ENCODE measurements at regions not wholly inside any gene's neighbourhood (a gene's known extent, or its start where the extent isn't known, plus 50 kb on each side); places are given as distances from the start of the nearest gene placed in this dataset.
A peak's percentile ranks its signal among the peaks of the same experiment; 100 is the strongest.

DNA sequence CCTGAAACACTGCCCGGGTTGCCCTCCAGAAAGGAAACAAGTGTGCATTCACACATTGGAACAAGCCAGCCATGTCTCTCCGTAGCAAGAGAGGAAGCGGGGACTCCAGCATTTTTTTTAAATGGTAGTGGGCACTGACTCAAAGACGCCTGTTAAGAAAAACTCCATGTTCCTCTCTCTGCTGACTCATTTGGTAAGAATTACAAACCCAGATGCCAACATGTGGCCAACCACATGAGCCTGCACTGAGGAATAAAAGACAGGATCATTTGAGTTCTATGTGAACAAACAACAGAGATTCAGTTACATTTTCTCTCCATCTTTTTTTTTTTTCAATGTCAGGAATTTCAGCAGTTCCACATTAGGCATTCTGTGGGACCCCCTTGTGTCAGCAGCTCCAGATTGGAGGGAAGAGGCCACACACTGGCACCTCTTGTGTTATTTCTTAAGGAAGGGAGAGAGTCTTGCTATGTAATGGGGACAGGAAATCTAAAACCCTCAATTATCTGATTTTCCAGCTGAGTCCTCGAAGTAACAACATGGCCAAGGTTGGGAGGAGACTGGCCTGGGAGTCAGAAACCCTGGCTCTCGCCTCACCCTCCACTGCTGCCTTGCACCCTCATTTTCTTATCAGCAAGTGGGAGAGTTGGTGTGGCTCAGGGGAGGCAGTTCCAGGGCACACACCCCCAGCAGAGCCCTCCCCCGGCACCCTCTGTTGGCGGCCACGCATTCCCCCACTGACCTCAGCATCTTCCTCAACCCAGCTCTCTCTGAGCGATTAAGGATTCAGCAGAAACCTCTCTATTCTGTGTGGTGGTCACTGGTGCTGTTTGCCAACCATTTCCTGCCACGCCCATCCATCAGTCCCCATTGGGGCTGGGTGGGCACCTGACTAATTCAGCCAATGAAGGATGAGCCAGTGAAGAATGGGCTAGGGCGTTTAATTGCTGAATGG, 173.0 kb downstream of the FOXL1 start:
- DNase-seq, result no peak

GRCh38 chr16:86752582-86753175, 174.3 kb downstream of the FOXL1 start:
- no peak for DNase-seq

GRCh38 chr16:86753399-86753798, 175.1 kb downstream of the FOXL1 start:
- no peak for DNase-seq

DNA sequence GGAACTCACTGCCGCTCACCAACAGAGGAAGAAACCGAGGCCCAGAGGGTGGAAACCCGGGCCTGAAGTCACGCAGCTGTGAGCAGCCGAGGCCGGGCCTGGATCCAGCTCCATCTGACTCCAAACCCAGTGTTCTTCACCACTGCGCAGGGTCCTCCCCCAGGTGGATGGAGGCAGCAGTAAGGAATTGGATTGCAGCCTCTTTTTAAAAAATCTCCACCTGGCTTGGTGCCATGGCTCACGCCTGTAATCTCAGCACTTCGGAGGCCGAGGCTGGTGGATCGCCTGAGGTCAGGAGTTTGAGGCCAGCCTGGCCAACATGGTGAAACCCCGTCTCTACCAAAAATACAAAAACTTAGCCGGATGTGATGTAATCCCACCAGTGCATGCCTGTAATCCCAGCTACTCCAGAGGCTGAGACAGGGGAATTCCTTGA, 177.2 kb downstream of the FOXL1 start:
- no peak for DNase-seq

GRCh38 chr16:86756882-86757703, 178.7 kb downstream of the FOXL1 start:
- no peak for DNase-seq

DNA sequence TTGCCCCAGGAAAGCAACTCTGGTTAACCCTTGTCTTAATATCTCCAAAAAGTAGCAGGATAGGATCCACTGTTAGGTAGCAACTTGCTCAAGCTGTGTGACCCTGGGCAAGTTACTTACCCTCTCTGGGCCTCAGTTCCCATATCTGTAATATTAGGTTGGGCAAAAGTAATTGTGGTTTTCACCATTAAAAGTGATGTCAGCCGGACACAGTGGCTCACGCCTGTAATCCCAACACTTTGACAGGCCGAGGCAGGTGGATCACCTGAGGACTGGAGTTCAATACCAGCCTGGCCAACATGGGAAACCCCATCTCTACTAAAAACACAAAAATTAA, 179.3 kb downstream of the FOXL1 start:
- no peak for DNase-seq

DNA sequence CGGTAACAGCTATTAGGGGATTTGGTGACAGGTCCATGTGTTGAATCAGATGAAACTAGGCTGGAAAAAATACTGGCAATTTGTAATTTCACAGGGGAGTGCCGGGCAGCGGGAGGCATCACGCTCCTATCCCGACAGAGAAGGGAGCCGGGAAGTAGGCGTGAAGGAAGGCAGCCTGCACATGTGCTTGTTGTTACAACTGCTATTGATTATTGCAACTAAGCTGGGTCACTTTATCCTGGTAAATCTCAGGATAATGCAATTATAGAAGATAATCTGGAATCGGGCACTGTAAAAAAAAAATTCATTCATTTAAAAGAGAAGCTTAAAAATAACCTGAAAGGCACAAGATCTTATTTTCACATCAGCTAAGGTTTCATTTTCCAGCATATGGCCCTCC, 180.6 kb downstream of the FOXL1 start:
- no peak for DNase-seq

GRCh38 chr16:86761111-86762031, 183.0 kb downstream of the FOXL1 start:
- DNase-seq, result peak; percentile 38

- no peak for DNase-seq
Observed at GRCh38 chr16:86762095-86762494, 183.7 kb downstream of the FOXL1 start.

- DNase-seq, result no peak
Observed at GRCh38 chr16:86763819-86764218, 185.5 kb downstream of the FOXL1 start.

DNA sequence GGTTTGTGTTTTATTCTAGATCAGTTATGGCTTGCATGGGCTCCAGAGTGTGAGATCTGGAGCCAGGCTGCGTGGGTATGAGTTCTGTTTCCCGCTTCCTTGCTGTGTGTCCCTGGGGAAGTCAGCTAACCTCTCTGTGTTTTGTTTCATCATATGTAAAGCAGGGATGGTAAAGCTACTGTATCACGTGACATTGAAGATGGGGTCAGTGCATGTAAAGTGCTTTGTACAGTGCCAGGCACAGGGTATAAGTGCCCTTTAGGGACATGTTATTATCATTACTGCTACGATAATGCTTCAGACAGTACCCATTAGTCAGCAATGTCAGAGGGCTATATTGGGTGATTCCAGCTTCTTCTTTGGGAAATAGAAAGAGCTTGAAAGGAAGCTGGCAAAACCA, 186.2 kb downstream of the FOXL1 start:
- no peak for DNase-seq

DNA sequence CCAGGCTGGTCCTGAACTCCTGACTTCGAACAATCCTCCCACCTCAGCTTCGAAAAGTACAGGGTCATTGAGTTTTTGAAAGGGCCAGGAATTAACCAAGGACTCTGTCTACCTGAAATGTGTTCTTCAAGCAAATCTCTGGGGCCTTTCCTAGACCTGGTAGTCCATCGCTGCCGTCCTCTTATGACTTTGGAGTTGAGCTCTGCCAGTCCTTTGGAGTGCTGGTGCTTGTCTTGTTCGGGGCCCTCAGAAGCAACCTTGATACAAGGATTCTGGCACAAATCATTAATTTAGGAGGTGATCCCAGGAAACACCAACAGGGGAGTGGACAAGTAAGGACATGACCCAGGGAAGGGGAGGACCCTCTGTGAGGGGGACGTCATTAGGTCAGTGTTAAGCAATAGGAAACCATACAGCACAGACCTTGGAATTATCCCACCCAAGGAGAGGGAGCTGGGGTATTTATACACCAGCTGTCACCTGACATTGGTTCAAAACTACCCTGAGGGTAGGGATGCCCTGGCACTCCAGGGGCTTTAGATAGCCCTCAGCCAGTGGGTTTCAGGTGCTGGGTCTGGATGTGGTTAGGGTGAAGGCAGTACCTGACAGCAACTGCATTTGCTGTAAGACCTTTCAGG, 187.2 kb downstream of the FOXL1 start:
- DNase-seq, result no peak

DNA sequence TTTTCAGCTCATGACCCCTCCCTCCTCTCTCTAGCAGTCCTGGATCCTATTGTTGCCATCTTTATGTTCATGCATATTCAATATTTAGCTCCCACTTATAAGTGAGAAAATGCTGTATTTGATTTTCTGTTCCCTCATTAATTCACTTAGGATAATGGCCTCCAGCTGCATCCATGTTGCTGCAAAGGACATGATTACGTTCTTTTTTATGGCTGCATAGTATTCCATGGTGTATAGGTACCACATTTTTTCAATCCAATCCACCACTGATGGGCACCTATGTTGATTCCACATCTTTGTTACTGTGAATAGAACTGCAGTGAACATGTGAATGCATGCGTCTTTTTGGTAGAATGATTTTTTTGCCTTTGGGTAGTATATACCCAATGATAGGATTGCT, 188.4 kb downstream of the FOXL1 start:
- DNase-seq, result no peak

- DNase-seq, result no peak
Observed at GRCh38 chr16:86768228-86768791, 190.0 kb downstream of the FOXL1 start.

DNA sequence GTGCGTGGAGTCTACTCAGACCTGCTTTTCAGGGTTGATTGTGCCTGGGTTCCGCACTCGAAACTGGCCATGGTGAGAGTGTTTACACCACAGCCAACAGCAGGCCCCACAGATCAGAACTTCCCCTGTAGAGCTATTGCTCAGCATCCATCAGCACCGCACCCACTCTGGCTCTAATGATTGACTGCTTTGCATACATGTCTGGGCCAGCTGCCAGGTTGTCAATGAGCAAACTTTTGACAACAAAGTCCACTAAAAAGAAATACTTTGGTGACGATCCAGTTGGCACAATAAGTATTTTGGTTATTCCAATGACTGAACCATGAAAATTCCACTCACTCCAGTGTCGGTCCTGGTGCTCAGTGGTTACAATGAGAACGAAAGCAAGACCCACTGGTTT, 190.7 kb downstream of the FOXL1 start:
- DNase-seq, result no peak

DNA sequence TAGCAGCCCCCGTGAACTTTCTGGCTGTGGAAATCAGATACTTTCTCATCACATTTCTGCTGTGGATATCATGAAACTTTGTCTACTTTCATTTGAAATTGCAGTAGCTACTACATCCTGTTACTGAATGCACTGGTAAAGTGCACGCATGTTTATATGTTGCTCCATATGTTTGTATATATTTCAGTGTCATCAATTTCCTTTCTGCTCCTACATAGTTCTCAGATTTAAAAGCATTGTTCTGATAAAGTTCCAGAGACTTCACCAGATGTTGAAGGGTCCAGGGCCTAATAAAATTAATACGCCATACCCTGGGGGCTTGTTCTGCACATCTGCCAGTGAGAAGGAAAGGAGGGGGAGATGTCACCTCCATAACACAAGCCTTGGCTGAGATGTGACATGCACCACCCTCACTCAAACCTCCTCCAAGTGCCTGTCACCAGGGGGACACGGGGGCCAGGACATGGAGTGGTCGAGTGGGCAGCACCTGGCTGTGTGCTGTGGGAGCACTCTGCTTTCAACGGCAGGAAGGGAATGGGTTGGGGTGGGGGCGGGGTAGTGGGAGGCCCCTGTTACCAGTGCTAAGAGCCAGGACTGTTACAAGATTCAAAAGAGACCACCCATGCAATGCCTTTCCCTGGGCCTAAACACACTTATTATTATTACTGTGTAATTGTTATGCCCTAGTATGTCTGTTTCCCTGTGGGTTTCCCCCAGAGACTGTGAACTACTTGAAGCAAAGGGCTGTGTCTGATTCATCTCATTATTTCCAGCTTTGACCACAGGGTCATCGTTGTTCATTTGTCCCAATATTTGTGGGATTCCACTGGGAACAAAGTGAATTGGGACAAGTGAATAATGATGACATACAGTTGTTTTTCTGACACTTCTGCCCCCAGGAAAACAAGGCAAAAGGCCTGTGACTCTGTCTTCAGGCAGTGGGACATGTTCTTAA, 193.4 kb downstream of the FOXL1 start:
- no peak for DNase-seq

- DNase-seq, result no peak
Observed at GRCh38 chr16:86772671-86773353, 194.5 kb downstream of the FOXL1 start.

- DNase-seq, result no peak
Observed at GRCh38 chr16:86773354-86773715, 195.0 kb downstream of the FOXL1 start.

- DNase-seq, result no peak
Observed at GRCh38 chr16:86774931-86775330, 196.6 kb downstream of the FOXL1 start.

- DNase-seq, result no peak
Observed at GRCh38 chr16:86775511-86775921, 197.2 kb downstream of the FOXL1 start.

All from NCI-H1105 (cell line).